NB4 (cell line): ENCODE measurements at regions not wholly inside any gene's neighbourhood (a gene's known extent, or its start where the extent isn't known, plus 50 kb on each side); places are given as distances from the start of the nearest gene placed in this dataset.

Experiments used
- MAX ChIP-seq: IDR thresholded peaks from 2 replicates; pipeline ENCODE4 v1.6.1; 2011; ENCODE audit warnings: low read depth, low read length
- MYC ChIP-seq: IDR thresholded peaks from 2 replicates; pipeline ENCODE4 v1.6.1; 2011; ENCODE audit warnings: low read depth, low read length
- POLR2A ChIP-seq: IDR thresholded peaks from 2 replicates; pipeline ENCODE4 v1.6.1; 2011; ENCODE audit warnings: mild to moderate bottlenecking; ENCODE audit not compliant: insufficient read length; ENCODE audit errors: extremely low read depth
- TF ChIP-seq, protein P1 (sequence below): IDR thresholded peaks from one replicate; pipeline ENCODE4 v1.5.1; 2012; ENCODE audit warnings: low read depth, low read length

- TF ChIP-seq POLR2A = no peak
- TF ChIP-seq, protein P1, sequence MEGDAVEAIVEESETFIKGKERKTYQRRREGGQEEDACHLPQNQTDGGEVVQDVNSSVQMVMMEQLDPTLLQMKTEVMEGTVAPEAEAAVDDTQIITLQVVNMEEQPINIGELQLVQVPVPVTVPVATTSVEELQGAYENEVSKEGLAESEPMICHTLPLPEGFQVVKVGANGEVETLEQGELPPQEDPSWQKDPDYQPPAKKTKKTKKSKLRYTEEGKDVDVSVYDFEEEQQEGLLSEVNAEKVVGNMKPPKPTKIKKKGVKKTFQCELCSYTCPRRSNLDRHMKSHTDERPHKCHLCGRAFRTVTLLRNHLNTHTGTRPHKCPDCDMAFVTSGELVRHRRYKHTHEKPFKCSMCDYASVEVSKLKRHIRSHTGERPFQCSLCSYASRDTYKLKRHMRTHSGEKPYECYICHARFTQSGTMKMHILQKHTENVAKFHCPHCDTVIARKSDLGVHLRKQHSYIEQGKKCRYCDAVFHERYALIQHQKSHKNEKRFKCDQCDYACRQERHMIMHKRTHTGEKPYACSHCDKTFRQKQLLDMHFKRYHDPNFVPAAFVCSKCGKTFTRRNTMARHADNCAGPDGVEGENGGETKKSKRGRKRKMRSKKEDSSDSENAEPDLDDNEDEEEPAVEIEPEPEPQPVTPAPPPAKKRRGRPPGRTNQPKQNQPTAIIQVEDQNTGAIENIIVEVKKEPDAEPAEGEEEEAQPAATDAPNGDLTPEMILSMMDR = no peak
- TF ChIP-seq MAX = no peak
- no peak for TF ChIP-seq MYC
These were observed 127.5 kb upstream of the ANXA10 start for GRCh38 chr4:167964766-167965373.
